ENCODE measurements at regions not wholly inside any gene's neighbourhood (a gene's known extent, or its start where the extent isn't known, plus 50 kb on each side); places are given as distances from the start of the nearest gene placed in this dataset.

DNA sequence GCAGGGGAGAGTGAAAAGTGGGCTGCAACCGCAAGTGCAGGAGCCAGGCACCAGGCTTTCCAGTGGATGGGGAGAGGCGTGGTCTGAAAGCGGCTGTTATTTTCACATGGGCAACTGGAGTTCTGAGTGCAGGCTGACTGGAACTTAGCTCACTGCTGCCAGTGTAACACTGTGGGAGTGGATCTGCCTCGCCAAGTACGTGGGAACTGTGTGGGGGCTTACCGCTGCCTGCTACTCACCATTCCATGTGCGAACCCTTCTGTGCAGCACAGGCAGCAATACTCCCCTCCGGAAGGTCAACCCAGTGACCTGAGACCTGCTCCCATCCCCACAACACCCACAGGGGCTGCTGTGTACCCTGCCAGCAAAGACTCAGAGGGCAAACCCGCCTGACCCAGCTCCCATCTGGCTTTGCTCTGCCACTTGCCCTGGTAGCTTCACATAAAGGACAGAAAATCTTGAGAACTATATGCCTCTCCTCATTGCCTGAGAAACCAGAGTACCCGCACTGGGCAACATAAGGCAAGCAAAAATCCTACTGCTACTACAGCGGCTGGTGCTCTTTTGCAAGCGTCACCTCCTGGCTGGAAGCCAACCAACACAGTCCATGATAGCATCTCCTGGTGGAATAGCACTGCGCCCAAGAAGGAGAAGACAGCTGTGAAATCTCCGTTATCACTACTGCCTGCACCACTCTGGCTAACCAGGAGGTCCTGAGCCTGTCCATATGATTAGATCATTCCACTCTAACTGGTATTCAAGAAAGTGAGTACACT, 54.4 kb upstream of the SIRPG start:
- no peak for DNase-seq

DNA sequence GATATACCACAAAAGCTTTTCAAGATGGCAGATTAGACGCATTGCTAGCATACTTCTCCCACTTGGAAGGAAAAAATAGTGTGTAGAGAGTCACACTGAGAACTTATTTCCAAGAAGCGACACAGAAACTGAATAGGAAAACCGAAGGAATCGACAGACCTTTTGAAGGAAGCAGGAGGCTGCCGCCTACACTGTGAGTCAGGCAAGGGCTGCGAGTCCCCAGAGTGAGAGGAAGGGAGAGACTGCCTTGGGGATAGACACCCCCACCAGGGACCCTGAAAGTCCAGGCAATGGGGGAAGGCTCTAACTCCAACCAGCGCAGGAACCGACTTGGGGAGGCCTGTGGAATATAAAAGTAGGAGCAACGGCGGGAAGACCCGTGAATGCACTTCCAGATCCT, 53.7 kb upstream of the SIRPG start:
- DNase-seq: no peak

DNA sequence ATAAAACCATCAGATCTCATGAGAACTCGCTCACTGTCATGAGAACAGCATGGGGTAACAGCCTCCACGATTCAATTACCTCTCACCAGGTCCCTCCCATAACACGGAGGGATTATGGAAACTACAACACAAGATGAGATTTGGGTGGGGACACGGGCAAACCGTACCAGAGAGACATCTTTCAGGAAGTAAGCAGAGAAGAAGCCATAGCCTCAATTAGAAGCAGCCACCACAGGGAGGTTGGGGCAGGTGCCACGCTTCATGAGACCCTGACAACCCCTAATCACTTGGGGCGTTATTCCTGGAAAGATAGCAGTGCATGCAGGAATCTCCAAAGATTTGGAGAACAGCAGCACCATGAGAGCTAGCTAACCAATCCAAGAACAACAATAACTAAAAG, 52.9 kb upstream of the SIRPG start:
- no peak for DNase-seq

DNA sequence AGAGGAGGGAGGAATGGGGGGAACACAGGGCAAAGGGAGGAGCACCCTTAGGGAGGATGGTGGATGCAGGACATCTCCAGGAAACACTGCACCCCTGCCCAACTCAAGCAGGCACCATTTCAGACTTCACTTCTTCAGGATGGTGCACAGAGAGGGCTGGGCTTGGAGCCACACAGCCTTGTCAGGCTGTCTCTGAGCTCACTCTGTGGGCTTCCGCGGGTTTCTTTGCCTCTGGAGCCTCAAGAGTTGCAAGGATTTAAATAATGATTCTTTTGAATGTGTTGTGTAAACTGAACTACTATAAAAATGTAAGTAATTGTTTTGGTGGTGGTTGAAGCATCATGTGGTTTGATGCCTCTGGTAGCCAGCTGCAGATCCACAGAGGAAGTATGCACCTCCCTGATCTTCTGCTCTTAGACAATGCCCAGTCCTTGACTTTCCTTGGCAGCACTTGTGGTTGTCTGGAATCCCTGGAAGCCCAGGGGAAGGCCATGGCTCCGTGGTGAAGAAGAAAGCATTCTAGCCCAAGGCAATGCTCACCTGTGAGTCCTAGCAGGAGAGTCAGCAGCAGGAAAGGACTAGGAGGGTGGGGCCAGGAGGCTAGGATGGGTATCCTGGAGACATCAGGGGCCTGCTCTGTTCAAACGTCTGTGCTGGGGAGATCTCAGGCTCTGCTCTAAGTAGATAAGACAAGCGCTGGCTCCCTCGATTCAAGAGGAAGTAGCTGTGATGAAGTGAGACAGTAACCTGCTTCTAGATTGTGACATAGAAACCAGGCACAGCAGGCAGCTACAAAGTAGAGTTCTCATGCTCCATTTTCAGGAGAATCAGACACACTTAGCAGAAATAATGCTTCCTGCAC, 50.2 kb upstream of the SIRPG start:
- DNase-seq: no peak
